Stimulated activated memory B cell treated with anti-CD40 and anti-IgM and Interleukin-4, amounts not matched to agents 10 μg/mL and 1 μg/mL and 100 μg/mL, for 72 hours (primary cell): ENCODE measurements at regions not wholly inside any gene's neighbourhood (a gene's known extent, or its start where the extent isn't known, plus 50 kb on each side); places are given as distances from the start of the nearest gene placed in this dataset.
"Not testable (repeated sequence)": the region's sequence is repeated elsewhere in the genome, so short reads cannot be mapped to it uniquely, and the experiment has no call there.

Source experiments
- ATAC-seq: fragments of 150-1000 bp; cut with Tn5 transposase; 2 replicates; pipeline ENCODE4 v1.10.0; 2021
- H3K27ac Mint-ChIP-seq: one replicate; pipeline ENCODE4 v1.8.0; 2022; ENCODE audit warnings: mild to moderate bottlenecking, mixed read lengths
- H3K27me3 Mint-ChIP-seq: one replicate; pipeline ENCODE4 v1.8.0; 2022; ENCODE audit warnings: mixed read lengths
- H3K36me3 Mint-ChIP-seq: one replicate; pipeline ENCODE4 v1.8.0; 2022; ENCODE audit warnings: mixed read lengths
- H3K4me1 Mint-ChIP-seq: one replicate; pipeline ENCODE4 v1.8.0; 2022; ENCODE audit warnings: mixed read lengths
- H3K4me3 Mint-ChIP-seq: one replicate; pipeline ENCODE4 v1.8.0; 2022; ENCODE audit warnings: mild to moderate bottlenecking, moderate library complexity, mixed read lengths
- H3K9me3 Mint-ChIP-seq: one replicate; pipeline ENCODE4 v1.8.0; 2022; ENCODE audit warnings: mixed read lengths

- Mint-ChIP-seq H3K4me1 (peaks cover 6% of the 10 kb centered on the region), H3K27ac (no peak overlapping the region), H3K27me3 (peaks cover 21% of the 10 kb centered on the region), H3K36me3 (no peaks in the 10 kb centered on the region), H3K4me3 (no peak overlapping the region), H3K9me3 (no peaks in the 10 kb centered on the region)
- peak; percentile 55 for ATAC-seq
These were observed 50.0 kb downstream of the SPRING1 start for GRCh38 chr12:116687888-116688287.

GRCh38 chr12:116684891-116685290, 53.0 kb downstream of the SPRING1 start:
- no peak overlapping the region for H3K4me3 Mint-ChIP-seq
- no peaks in the 10 kb centered on the region for H3K4me1 Mint-ChIP-seq
- H3K27ac Mint-ChIP-seq, result no peak overlapping the region
- no peaks in the 10 kb centered on the region for H3K9me3 Mint-ChIP-seq
- H3K27me3 Mint-ChIP-seq, result peaks cover 5% of the 10 kb centered on the region
- H3K36me3 Mint-ChIP-seq, result no peaks in the 10 kb centered on the region
- no peak for ATAC-seq

GRCh38 chr12:116677202-116677661, 60.6 kb downstream of the SPRING1 start:
- Mint-ChIP-seq H3K36me3 (peaks cover 6% of the 10 kb centered on the region), H3K27ac (peak overlapping the region; percentile 66), H3K4me1 (peaks cover 64% of the 10 kb centered on the region), H3K27me3 (peaks cover 29% of the 10 kb centered on the region), H3K9me3 (peaks cover 7% of the 10 kb centered on the region), H3K4me3 (peak overlapping the region; percentile 25)
- ATAC-seq, result peak; percentile 84

GRCh38 chr12:116675339-116676107, 62.3 kb downstream of the SPRING1 start:
- peaks cover 78% of the 10 kb centered on the region for H3K4me1 Mint-ChIP-seq
- no peak overlapping the region for H3K4me3 Mint-ChIP-seq
- ATAC-seq, result no peak
- peaks cover 37% of the 10 kb centered on the region for H3K27me3 Mint-ChIP-seq
- no peak overlapping the region for H3K27ac Mint-ChIP-seq
- H3K9me3 Mint-ChIP-seq, result peaks cover 10% of the 10 kb centered on the region
- peaks cover 6% of the 10 kb centered on the region for H3K36me3 Mint-ChIP-seq

- peaks cover 31% of the 10 kb centered on the region for H3K27me3 Mint-ChIP-seq
- peak; percentile 52 for ATAC-seq
- H3K4me1 Mint-ChIP-seq, result peaks cover 78% of the 10 kb centered on the region
- no peak overlapping the region for H3K4me3 Mint-ChIP-seq
- H3K9me3 Mint-ChIP-seq, result peaks cover 10% of the 10 kb centered on the region
- H3K36me3 Mint-ChIP-seq, result peaks cover 6% of the 10 kb centered on the region
- H3K27ac Mint-ChIP-seq, result no peak overlapping the region
These were observed 63.2 kb downstream of the SPRING1 start for GRCh38 chr12:116674643-116675183.

GRCh38 chr12:116673681-116674111, 64.2 kb downstream of the SPRING1 start:
- H3K4me3 Mint-ChIP-seq, result no peak overlapping the region

GRCh38 chr12:116672842-116673516, 64.9 kb downstream of the SPRING1 start:
- ATAC-seq, result no peak

More at GRCh38 chr12:116673681-116674111, 64.2 kb downstream of the SPRING1 start:
- peaks cover 2% of the 10 kb centered on the region for H3K36me3 Mint-ChIP-seq
- H3K9me3 Mint-ChIP-seq, result peaks cover 10% of the 10 kb centered on the region
- H3K4me1 Mint-ChIP-seq, result peaks cover 74% of the 10 kb centered on the region
- ATAC-seq, result no peak
- peaks cover 22% of the 10 kb centered on the region for H3K27me3 Mint-ChIP-seq
- peak overlapping the region; percentile 35 for H3K27ac Mint-ChIP-seq

GRCh38 chr12:116672010-116672409, 65.9 kb downstream of the SPRING1 start:
- H3K27me3 Mint-ChIP-seq, result peaks cover 19% of the 10 kb centered on the region
- no peak overlapping the region for H3K4me3 Mint-ChIP-seq
- H3K9me3 Mint-ChIP-seq, result peaks cover 3% of the 10 kb centered on the region
- peaks cover 57% of the 10 kb centered on the region for H3K4me1 Mint-ChIP-seq
- no peak for ATAC-seq
- H3K36me3 Mint-ChIP-seq, result no peaks in the 10 kb centered on the region
- H3K27ac Mint-ChIP-seq, result no peak overlapping the region

More at GRCh38 chr12:116672842-116673516, 64.9 kb downstream of the SPRING1 start:
- Mint-ChIP-seq H3K36me3 (no peaks in the 10 kb centered on the region), H3K27me3 (peaks cover 19% of the 10 kb centered on the region), H3K4me3 (peak overlapping the region; percentile 65), H3K27ac (peak overlapping the region; percentile 35), H3K4me1 (peaks cover 67% of the 10 kb centered on the region), H3K9me3 (peaks cover 7% of the 10 kb centered on the region)

GRCh38 chr12:116670859-116671258, 67.0 kb downstream of the SPRING1 start:
- Mint-ChIP-seq H3K27ac (no peak overlapping the region), H3K27me3 (peaks cover 19% of the 10 kb centered on the region), H3K4me1 (peaks cover 48% of the 10 kb centered on the region), H3K36me3 (no peaks in the 10 kb centered on the region), H3K4me3 (no peak overlapping the region), H3K9me3 (peaks cover 3% of the 10 kb centered on the region)
- no peak for ATAC-seq

- Mint-ChIP-seq H3K27ac (no peak overlapping the region), H3K27me3 (peaks cover 23% of the 10 kb centered on the region), H3K4me1 (peaks cover 22% of the 10 kb centered on the region), H3K4me3 (no peak overlapping the region), H3K36me3 (no peaks in the 10 kb centered on the region), H3K9me3 (peaks cover 3% of the 10 kb centered on the region)
- ATAC-seq, result no peak
These were observed 70.1 kb downstream of the SPRING1 start for GRCh38 chr12:116667752-116668151.

- H3K27me3 Mint-ChIP-seq, result peaks cover 26% of the 10 kb centered on the region
- H3K27ac Mint-ChIP-seq, H3K9me3 Mint-ChIP-seq, ATAC-seq, H3K36me3 Mint-ChIP-seq, H3K4me3 Mint-ChIP-seq: not testable (repeated sequence)
- peaks cover 15% of the 10 kb centered on the region for H3K4me1 Mint-ChIP-seq
These were observed 71.0 kb downstream of the SPRING1 start for GRCh38 chr12:116666829-116667228.

- no peaks in the 10 kb centered on the region for H3K36me3 Mint-ChIP-seq
- no peak for ATAC-seq
- H3K4me1 Mint-ChIP-seq, result peaks cover 10% of the 10 kb centered on the region
- H3K4me3 Mint-ChIP-seq, result no peak overlapping the region
- H3K9me3 Mint-ChIP-seq, result peaks cover under 1% of the 10 kb centered on the region
- H3K27me3 Mint-ChIP-seq, result peaks cover 28% of the 10 kb centered on the region
- no peak overlapping the region for H3K27ac Mint-ChIP-seq
These were observed 71.6 kb downstream of the SPRING1 start for GRCh38 chr12:116666305-116666673.

- H3K27me3 Mint-ChIP-seq, result peaks cover 28% of the 10 kb centered on the region
- H3K9me3 Mint-ChIP-seq, result no peaks in the 10 kb centered on the region
- H3K4me3 Mint-ChIP-seq, result no peak overlapping the region
- H3K27ac Mint-ChIP-seq, result no peak overlapping the region
- ATAC-seq, result no peak
- H3K36me3 Mint-ChIP-seq, result no peaks in the 10 kb centered on the region
- peaks cover 6% of the 10 kb centered on the region for H3K4me1 Mint-ChIP-seq
These were observed 72.1 kb downstream of the SPRING1 start for GRCh38 chr12:116665666-116666304.

- no peaks in the 10 kb centered on the region for H3K36me3 Mint-ChIP-seq
- peaks cover 12% of the 10 kb centered on the region for H3K4me1 Mint-ChIP-seq
- H3K9me3 Mint-ChIP-seq, result no peaks in the 10 kb centered on the region
- peaks cover 39% of the 10 kb centered on the region for H3K27me3 Mint-ChIP-seq
- H3K27ac Mint-ChIP-seq, result no peak overlapping the region
- H3K4me3 Mint-ChIP-seq, result no peak overlapping the region
- ATAC-seq, result no peak
These were observed 73.8 kb downstream of the SPRING1 start for GRCh38 chr12:116664085-116664484.

- no peak for ATAC-seq
- H3K9me3 Mint-ChIP-seq, result no peaks in the 10 kb centered on the region
- no peak overlapping the region for H3K4me3 Mint-ChIP-seq
- peaks cover 53% of the 10 kb centered on the region for H3K27me3 Mint-ChIP-seq
- H3K27ac Mint-ChIP-seq, result peak overlapping the region; percentile 47
- peaks cover 12% of the 10 kb centered on the region for H3K4me1 Mint-ChIP-seq
- H3K36me3 Mint-ChIP-seq, result no peaks in the 10 kb centered on the region
These were observed 75.2 kb downstream of the SPRING1 start for GRCh38 chr12:116662612-116663144.
